T-helper 1 cell treated with Interleukin-12 subunit alpha and Interleukin-12 subunit beta and Interleukin-4 antibody, amounts not matched to agents 30 ng/mL and 1 ng/mL, for 36 hours (primary cell): ENCODE measurements at regions not wholly inside any gene's neighbourhood (a gene's known extent, or its start where the extent isn't known, plus 50 kb on each side); places are given as distances from the start of the nearest gene placed in this dataset.

ENCODE experiments used
- intact Hi-C: fragments of 100-400 bp; cut with micrococcal nuclease; formaldehyde crosslinking; loops from one replicate; pipeline ENCODE4 v1.15.1; 2024

- intact Hi-C loops, result no loop called here
These were observed 232.7 kb downstream of the KLF12 start for GRCh38 chr13:73901324-73902068.

GRCh38 chr13:73900591-73900990, 233.6 kb downstream of the KLF12 start:
- intact Hi-C loops, result no loop called here

GRCh38 chr13:73898899-73899298, 235.3 kb downstream of the KLF12 start:
- intact Hi-C loops, result no loop called here

GRCh38 chr13:73898276-73898675, 235.9 kb downstream of the KLF12 start:
- intact Hi-C loops, result no loop called here

GRCh38 chr13:73894995-73895571, 239.1 kb downstream of the KLF12 start:
- intact Hi-C loops, result no loop called here

- intact Hi-C loops, result no loop called here
These were observed 240.4 kb downstream of the KLF12 start for GRCh38 chr13:73893833-73894232.

GRCh38 chr13:73891805-73892204, 242.4 kb downstream of the KLF12 start:
- intact Hi-C loops, result no loop called here

GRCh38 chr13:73883162-73883561, 251.0 kb downstream of the KLF12 start:
- intact Hi-C loops, result no loop called here

GRCh38 chr13:73880365-73880764, 253.8 kb downstream of the KLF12 start:
- intact Hi-C loops, result no loop called here

- intact Hi-C loops, result no loop called here
These were observed 254.7 kb downstream of the KLF12 start for GRCh38 chr13:73879346-73880015.

- intact Hi-C loops, result no loop called here
These were observed 256.8 kb downstream of the KLF12 start for GRCh38 chr13:73877399-73877798.

GRCh38 chr13:73876323-73876722, 257.9 kb downstream of the KLF12 start:
- intact Hi-C loops, result no loop called here

GRCh38 chr13:73873940-73874830, 260.0 kb downstream of the KLF12 start:
- intact Hi-C loops, result no loop called here

GRCh38 chr13:73872397-73872796, 261.8 kb downstream of the KLF12 start:
- intact Hi-C loops, result no loop called here

GRCh38 chr13:73870970-73871935, 263.0 kb downstream of the KLF12 start:
- intact Hi-C loops, result no loop called here

- intact Hi-C loops, result no loop called here
These were observed 264.0 kb downstream of the KLF12 start for GRCh38 chr13:73870036-73870741.

GRCh38 chr13:73865027-73865426, 269.2 kb downstream of the KLF12 start:
- intact Hi-C loops, result no loop called here

GRCh38 chr13:73861136-73861535, 273.1 kb downstream of the KLF12 start:
- intact Hi-C loops, result no loop called here

GRCh38 chr13:73860501-73860900, 273.7 kb downstream of the KLF12 start:
- intact Hi-C loops, result no loop called here

- intact Hi-C loops, result no loop called here
These were observed 274.4 kb downstream of the KLF12 start for GRCh38 chr13:73859841-73860240.
